Central memory CD8-positive, alpha-beta T cell (primary cell): ENCODE measurements at regions not wholly inside any gene's neighbourhood (a gene's known extent, or its start where the extent isn't known, plus 50 kb on each side); places are given as distances from the start of the nearest gene placed in this dataset.
"Not testable (repeated sequence)": the region's sequence is repeated elsewhere in the genome, so short reads cannot be mapped to it uniquely, and the experiment has no call there.

ENCODE experiments used
- ATAC-seq: fragments of 150-1000 bp; cut with Tn5 transposase; replicated peaks from 2 replicates; pipeline ENCODE4 v1.10.0; 2022; ENCODE audit warnings: mild to moderate bottlenecking, moderate FRiP score, moderate number of reproducible peaks; ENCODE audit not compliant: poor library complexity, severe bottlenecking; ENCODE audit errors: extremely low read depth
- DNase-seq, 2 donors: peaks; one replicate each; pipeline ENCODE4 v3.0.0; 2021; ENCODE audit warnings: low spot score in 2 of 2
- H3K27ac Mint-ChIP-seq: one replicate; pipeline ENCODE4 v1.8.0; 2022; ENCODE audit warnings: low read depth, mild to moderate bottlenecking, moderate library complexity, mixed read lengths
- H3K27me3 Mint-ChIP-seq: one replicate; pipeline ENCODE4 v1.8.0; 2022; ENCODE audit warnings: mixed read lengths
- H3K36me3 Mint-ChIP-seq: one replicate; pipeline ENCODE4 v1.8.0; 2022; ENCODE audit warnings: mild to moderate bottlenecking, moderate library complexity, mixed read lengths; ENCODE audit not compliant: insufficient read depth
- H3K4me1 Mint-ChIP-seq: one replicate; pipeline ENCODE4 v1.8.0; 2022; ENCODE audit warnings: mixed read lengths
- H3K4me3 Mint-ChIP-seq: one replicate; pipeline ENCODE4 v1.8.0; 2022; ENCODE audit warnings: mild to moderate bottlenecking, moderate library complexity, mixed read lengths
- H3K9me3 Mint-ChIP-seq: one replicate; pipeline ENCODE4 v1.8.0; 2022; ENCODE audit warnings: mixed read lengths

DNA sequence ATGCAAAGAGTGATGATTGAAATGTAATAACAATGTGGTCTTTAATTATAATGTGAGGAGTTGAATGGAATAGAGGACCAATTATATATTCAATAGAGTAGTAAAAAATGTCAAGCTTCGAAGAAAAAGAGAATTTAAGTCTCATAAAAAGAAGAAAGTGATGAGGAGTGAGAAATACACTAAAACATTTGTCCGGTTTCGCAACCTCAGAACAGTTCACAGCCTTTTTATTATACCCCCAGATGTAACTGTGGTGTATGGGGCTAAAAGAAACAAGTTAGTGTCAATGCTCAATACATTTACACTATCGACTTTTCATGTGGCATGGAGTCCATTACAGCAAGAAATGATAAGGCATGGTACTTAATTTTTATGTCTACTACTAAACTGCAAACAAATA lies 386.5 kb upstream of the ATP11B start:
- H3K27ac Mint-ChIP-seq, result no peak overlapping the region
- peaks cover 6% of the 10 kb centered on the region for H3K9me3 Mint-ChIP-seq
- no peaks in the 10 kb centered on the region for H3K36me3 Mint-ChIP-seq
- no peaks in the 10 kb centered on the region for H3K4me1 Mint-ChIP-seq
- no peaks in the 10 kb centered on the region for H3K27me3 Mint-ChIP-seq
- DNase-seq, result no peak
- H3K4me3 Mint-ChIP-seq, result no peak overlapping the region
- no peak for ATAC-seq

DNA sequence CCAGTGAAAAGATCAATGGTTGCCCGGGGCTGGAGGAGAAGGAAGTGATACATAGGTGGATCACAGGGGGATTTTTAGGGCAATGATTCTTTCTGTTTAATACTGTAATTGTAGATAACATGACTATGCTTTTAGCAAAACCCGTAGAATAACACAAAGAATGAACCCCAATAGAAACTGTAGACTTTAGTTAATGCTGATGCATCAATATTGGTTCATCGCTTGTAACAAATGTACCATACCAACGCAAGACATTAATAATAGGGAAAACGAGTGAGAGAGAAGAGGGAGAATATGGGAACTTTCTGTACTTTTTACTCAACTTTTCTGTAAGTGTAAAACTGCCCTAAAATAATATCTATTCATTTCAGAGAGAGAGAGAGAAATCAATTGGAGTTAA lies 383.3 kb upstream of the ATP11B start:
- Mint-ChIP-seq H3K4me1 (no peaks in the 10 kb centered on the region), H3K4me3 (no peak overlapping the region), H3K27me3 (no peaks in the 10 kb centered on the region), H3K27ac (no peak overlapping the region), H3K36me3 (no peaks in the 10 kb centered on the region), H3K9me3 (peaks cover 6% of the 10 kb centered on the region)
- ATAC-seq (no peak), DNase-seq (no peak)

GRCh38 chr3:182412066-182412465 lies 381.2 kb upstream of the ATP11B start:
- Mint-ChIP-seq H3K36me3 (no peaks in the 10 kb centered on the region), H3K27ac (no peak overlapping the region), H3K4me1 (no peaks in the 10 kb centered on the region), H3K4me3 (no peak overlapping the region), H3K9me3 (peaks cover 5% of the 10 kb centered on the region), H3K27me3 (no peaks in the 10 kb centered on the region)
- DNase-seq, result no peak
- ATAC-seq, result no peak

DNA sequence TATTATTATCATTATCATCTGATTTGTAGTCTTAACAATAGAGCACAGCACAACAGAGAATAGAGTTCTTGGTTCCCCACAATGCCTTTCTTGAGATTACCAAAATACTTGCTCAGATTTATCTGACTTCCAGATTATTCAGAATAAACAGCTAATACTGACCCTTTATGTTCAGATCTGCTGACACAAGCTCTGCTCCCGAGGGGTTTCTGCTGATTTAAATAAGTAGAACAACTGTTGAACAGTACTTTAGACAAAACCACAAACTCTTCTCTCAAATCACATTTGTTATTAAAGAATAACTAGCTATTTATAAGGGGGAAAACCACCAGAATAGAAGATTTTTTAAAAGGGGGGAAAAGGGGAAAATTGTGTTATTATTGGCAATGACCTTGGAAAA lies 380.2 kb upstream of the ATP11B start:
- Mint-ChIP-seq H3K4me3 (no peak overlapping the region), H3K27me3 (no peaks in the 10 kb centered on the region), H3K9me3 (no peaks in the 10 kb centered on the region), H3K27ac (no peak overlapping the region), H3K36me3 (no peaks in the 10 kb centered on the region), H3K4me1 (no peaks in the 10 kb centered on the region)
- ATAC-seq (no peak), DNase-seq (no peak)

- no peak for DNase-seq
- Mint-ChIP-seq H3K4me1 (no peaks in the 10 kb centered on the region), H3K27ac (no peak overlapping the region), H3K27me3 (no peaks in the 10 kb centered on the region), H3K4me3 (no peak overlapping the region), H3K36me3 (no peaks in the 10 kb centered on the region), H3K9me3 (no peaks in the 10 kb centered on the region)
- no peak for ATAC-seq
Measured at GRCh38 chr3:182413682-182414081, 379.6 kb upstream of the ATP11B start.

DNA sequence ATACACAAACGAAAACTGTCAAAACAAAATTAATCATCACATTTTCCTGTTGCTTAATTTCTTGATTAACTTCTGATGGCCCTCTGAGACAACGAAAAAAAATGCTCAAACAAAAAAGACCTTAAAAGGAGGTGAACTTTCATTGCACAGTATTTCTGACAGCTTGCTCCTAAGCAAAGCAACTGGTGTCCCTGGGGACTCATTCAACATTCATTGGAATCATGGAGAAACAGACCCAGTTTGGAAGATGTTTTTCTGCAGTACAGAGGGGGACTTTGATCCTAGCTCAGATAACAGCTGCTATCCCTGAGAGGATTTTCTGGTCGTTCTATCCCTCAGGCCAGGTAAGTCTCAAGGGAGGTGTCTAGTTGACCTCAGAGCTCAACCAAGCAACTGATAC lies 378.7 kb upstream of the ATP11B start:
- no peak for ATAC-seq

DNA sequence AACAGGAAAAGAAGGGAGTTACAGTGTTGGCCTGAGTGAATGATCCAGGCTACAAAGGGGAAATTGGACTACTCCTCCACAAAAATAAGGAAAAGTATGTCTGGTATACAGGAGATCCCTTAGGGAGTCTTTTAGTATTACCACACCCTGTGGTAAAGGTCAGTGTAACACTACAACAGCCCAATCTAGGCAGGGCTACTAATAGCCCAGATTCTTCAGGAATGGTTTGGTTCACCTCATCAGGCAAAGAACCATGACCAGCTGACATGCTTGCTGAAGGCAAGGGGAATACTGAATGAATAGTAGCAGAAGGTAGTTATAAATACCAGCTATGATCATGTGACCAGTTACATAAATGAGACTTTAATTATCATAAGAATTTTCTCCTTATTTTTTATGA lies 372.6 kb upstream of the ATP11B start:
- ATAC-seq, result no peak

More for the DNA sequence above, 378.7 kb upstream of the ATP11B start:
- Mint-ChIP-seq H3K9me3 (no peaks in the 10 kb centered on the region), H3K4me1 (no peaks in the 10 kb centered on the region), H3K27ac (no peak overlapping the region), H3K4me3 (no peak overlapping the region), H3K36me3 (no peaks in the 10 kb centered on the region), H3K27me3 (no peaks in the 10 kb centered on the region)
- no peak for DNase-seq

DNA sequence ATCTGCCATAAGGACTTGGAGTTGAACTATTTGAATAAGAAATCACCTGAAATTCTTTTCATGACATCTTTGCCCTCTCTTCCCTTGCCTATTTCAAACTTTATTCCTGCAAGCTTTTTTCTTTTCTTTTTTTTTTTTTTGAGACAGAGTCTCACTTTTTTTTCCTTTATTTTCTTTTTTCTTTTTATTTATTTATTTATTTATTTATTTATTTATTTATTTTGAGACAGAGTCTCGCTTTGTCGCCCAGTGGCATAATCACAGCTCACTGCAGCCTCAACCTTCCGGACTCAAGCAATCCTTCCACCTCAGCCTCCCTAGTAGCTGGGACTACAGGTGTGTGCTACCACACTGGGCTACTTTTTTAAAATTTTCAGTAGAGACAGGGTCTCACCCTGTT lies 369.3 kb upstream of the ATP11B start:
- no peaks in the 10 kb centered on the region for H3K27me3 Mint-ChIP-seq
- no peaks in the 10 kb centered on the region for H3K4me1 Mint-ChIP-seq
- no peaks in the 10 kb centered on the region for H3K36me3 Mint-ChIP-seq
- ATAC-seq (no peak), DNase-seq (no peak)
- H3K9me3 Mint-ChIP-seq, result peaks cover 8% of the 10 kb centered on the region
- H3K27ac Mint-ChIP-seq, result no peak overlapping the region
- H3K4me3 Mint-ChIP-seq, result no peak overlapping the region

More for the DNA sequence above, 372.6 kb upstream of the ATP11B start:
- DNase-seq, result no peak
- Mint-ChIP-seq H3K27ac (no peak overlapping the region), H3K27me3 (no peaks in the 10 kb centered on the region), H3K4me1 (no peaks in the 10 kb centered on the region), H3K9me3 (peaks cover 8% of the 10 kb centered on the region), H3K36me3 (no peaks in the 10 kb centered on the region), H3K4me3 (no peak overlapping the region)

DNA sequence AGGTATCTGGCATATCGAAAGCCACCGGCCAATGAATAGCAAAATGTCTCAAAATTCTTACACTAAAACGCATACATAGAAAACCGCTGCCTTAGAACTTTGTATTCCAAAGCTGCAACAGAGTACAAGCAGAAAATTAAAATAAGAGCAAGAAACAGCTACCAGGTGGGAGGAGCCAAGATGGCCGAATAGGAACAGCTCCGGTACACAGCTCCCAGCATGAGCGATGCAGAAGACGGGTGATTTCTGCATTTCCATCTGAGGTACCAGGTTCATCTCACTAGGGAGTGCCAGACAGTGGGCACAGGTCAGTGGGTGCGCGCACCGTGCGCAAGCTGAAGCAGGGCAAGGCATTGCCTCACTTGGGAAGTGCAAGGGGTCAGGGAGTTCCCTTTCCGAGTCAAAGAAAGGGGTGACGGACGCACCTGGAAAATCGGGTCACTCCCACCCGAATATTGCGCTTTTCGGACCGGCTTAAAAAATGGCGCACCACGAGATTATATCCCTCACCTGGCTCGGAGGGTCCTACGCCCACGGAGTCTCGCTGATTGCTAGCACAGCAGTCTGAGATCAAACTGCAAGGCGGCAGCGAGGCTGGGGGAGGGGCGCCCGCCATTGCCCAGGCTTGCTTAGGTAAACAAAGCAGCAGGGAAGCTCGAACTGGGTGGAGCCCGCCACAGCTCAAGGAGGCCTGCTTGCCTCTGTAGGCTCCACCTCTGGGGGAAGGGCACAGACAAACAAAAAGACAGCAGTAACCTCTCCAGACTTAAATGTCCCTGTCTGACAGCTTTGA lies 367.2 kb upstream of the ATP11B start:
- not testable (repeated sequence) for DNase-seq, H3K27me3 Mint-ChIP-seq, ATAC-seq, H3K36me3 Mint-ChIP-seq, H3K9me3 Mint-ChIP-seq, H3K4me1 Mint-ChIP-seq, H3K27ac Mint-ChIP-seq, H3K4me3 Mint-ChIP-seq

DNA sequence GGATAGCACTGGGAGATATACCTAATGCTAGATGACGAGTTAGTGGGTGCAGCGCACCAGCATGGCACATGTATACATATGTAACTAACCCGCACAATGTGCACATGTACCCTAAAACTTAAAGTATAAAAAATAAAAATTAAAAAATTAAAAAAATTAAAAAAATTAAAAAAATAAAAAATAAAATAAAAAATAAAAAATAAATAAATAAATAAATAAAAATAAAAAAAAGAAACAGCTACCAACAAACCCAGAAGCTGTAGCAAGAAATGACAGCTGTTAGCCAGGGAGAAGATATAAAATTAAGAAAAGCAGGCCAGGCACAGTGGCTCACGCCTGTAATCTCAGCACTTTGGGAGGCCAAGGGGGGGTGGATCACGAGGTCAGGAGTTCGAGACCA lies 361.3 kb upstream of the ATP11B start:
- H3K27me3 Mint-ChIP-seq, DNase-seq, H3K9me3 Mint-ChIP-seq, H3K4me1 Mint-ChIP-seq, H3K4me3 Mint-ChIP-seq, H3K27ac Mint-ChIP-seq, H3K36me3 Mint-ChIP-seq, ATAC-seq: not testable (repeated sequence)

- Mint-ChIP-seq H3K27me3 (no peaks in the 10 kb centered on the region), H3K27ac (no peak overlapping the region), H3K4me1 (no peaks in the 10 kb centered on the region), H3K36me3 (no peaks in the 10 kb centered on the region), H3K4me3 (no peak overlapping the region), H3K9me3 (peaks cover 11% of the 10 kb centered on the region)
- no peak for ATAC-seq
- DNase-seq, result no peak
Measured at GRCh38 chr3:182435860-182436259, 357.4 kb upstream of the ATP11B start.

- ATAC-seq, result no peak
- Mint-ChIP-seq H3K27ac (no peak overlapping the region), H3K27me3 (no peaks in the 10 kb centered on the region), H3K9me3 (peaks cover 11% of the 10 kb centered on the region), H3K4me1 (no peaks in the 10 kb centered on the region), H3K36me3 (no peaks in the 10 kb centered on the region), H3K4me3 (no peak overlapping the region)
- DNase-seq, result no peak
Measured at GRCh38 chr3:182436547-182436946, 356.8 kb upstream of the ATP11B start.

DNA sequence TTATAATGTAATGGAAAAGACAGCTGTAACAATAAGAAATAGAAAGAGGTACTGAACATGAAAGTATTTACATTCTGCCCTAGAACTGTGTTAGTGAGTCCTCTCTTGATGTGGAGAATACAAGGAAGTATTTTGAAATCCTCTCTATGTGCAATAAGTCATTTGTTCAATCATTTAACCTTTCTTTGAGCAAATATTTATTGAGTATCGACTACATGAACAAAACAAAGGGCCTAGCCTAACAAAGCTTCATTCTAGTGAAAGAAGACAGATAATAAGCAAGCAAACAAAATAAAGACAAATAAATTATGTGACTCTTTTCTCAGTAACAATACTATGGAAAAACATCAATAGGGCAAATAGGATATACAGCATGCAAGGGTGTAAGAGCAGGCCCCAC lies 354.9 kb upstream of the ATP11B start:
- peaks cover 11% of the 10 kb centered on the region for H3K9me3 Mint-ChIP-seq
- H3K36me3 Mint-ChIP-seq, result no peaks in the 10 kb centered on the region
- ATAC-seq (no peak), DNase-seq (no peak)
- no peak overlapping the region for H3K27ac Mint-ChIP-seq
- H3K4me3 Mint-ChIP-seq, result no peak overlapping the region
- no peaks in the 10 kb centered on the region for H3K27me3 Mint-ChIP-seq
- H3K4me1 Mint-ChIP-seq, result no peaks in the 10 kb centered on the region
